ENCODE measurements at regions not wholly inside any gene's neighbourhood (a gene's known extent, or its start where the extent isn't known, plus 50 kb on each side); places are given as distances from the start of the nearest gene placed in this dataset.

- H3K79me2 ChIP-seq (ENCODE audit: control insufficient read depth, low read length) = no peaks in the 10 kb centered on the region
- no peaks in the 10 kb centered on the region for H3K9me2 ChIP-seq (replicated peaks; ENCODE audit: control insufficient read depth, low read length)
- H3K4me3 ChIP-seq (ENCODE audit: low read length) = no peak overlapping the region
- no peaks in the 10 kb centered on the region for H3K4me1 ChIP-seq (ENCODE audit: control insufficient read depth, low read length)
- no peaks in the 10 kb centered on the region for H3K27me3 ChIP-seq (ENCODE audit: control insufficient read depth, low read length)
- H3K9me3 ChIP-seq (ENCODE audit: control insufficient read depth, insufficient read depth, low read length) = no peaks in the 10 kb centered on the region
- TF ChIP-seq EZH2phosphoT487 (IDR thresholded peaks at IDR 0.05; ENCODE audit: borderline replicate concordance, low read length) (no peak), CTCF (IDR thresholded peaks at IDR 0.05; ENCODE audit: low read depth, low read length, poor library complexity, severe bottlenecking) (no peak)
- H3F3A ChIP-seq (ENCODE audit: control insufficient read depth, insufficient read depth) = no peaks in the 10 kb centered on the region
- no peaks in the 10 kb centered on the region for H4K20me1 ChIP-seq (ENCODE audit: control insufficient read depth, insufficient read depth, low read depth, low read length)
- H3K36me3 ChIP-seq (ENCODE audit: control insufficient read depth, low read length) = no peaks in the 10 kb centered on the region
- no peak overlapping the region for H3K27ac ChIP-seq (ENCODE audit: low read depth, low read length)
- no peak overlapping the region for H3K4me2 ChIP-seq (ENCODE audit: low read length)
Observed at GRCh38 chr11:91820709-91821108, 403.9 kb upstream of the FAT3 start.

GRCh38 chr11:91819777-91820176 is 404.8 kb upstream of the FAT3 start:
- TF ChIP-seq EZH2phosphoT487 (IDR thresholded peaks at IDR 0.05; ENCODE audit: borderline replicate concordance, low read length) = no peak
- TF ChIP-seq CTCF (IDR thresholded peaks at IDR 0.05; ENCODE audit: low read depth, low read length, poor library complexity, severe bottlenecking) = no peak
- Histone ChIP-seq H3K4me1 (ENCODE audit: control insufficient read depth, low read length) (no peaks in the 10 kb centered on the region), H3K4me3 (ENCODE audit: low read length) (no peak overlapping the region), H3K9me3 (ENCODE audit: control insufficient read depth, insufficient read depth, low read length) (no peaks in the 10 kb centered on the region), H4K20me1 (ENCODE audit: control insufficient read depth, insufficient read depth, low read depth, low read length) (no peaks in the 10 kb centered on the region), H3K36me3 (ENCODE audit: control insufficient read depth, low read length) (no peaks in the 10 kb centered on the region), H3K9me2 (replicated peaks; ENCODE audit: control insufficient read depth, low read length) (no peaks in the 10 kb centered on the region), H3K27me3 (ENCODE audit: control insufficient read depth, low read length) (no peaks in the 10 kb centered on the region), H3K79me2 (ENCODE audit: control insufficient read depth, low read length) (no peaks in the 10 kb centered on the region), H3F3A (ENCODE audit: control insufficient read depth, insufficient read depth) (no peaks in the 10 kb centered on the region), H3K27ac (ENCODE audit: low read depth, low read length) (no peak overlapping the region), H3K4me2 (ENCODE audit: low read length) (no peak overlapping the region)

- no peaks in the 10 kb centered on the region for H3K36me3 ChIP-seq (ENCODE audit: control insufficient read depth, low read length)
- no peak overlapping the region for H3K27ac ChIP-seq (ENCODE audit: low read depth, low read length)
- TF ChIP-seq CTCF (IDR thresholded peaks at IDR 0.05; ENCODE audit: low read depth, low read length, poor library complexity, severe bottlenecking) (no peak), EZH2phosphoT487 (IDR thresholded peaks at IDR 0.05; ENCODE audit: borderline replicate concordance, low read length) (no peak)
- no peaks in the 10 kb centered on the region for H3K79me2 ChIP-seq (ENCODE audit: control insufficient read depth, low read length)
- H4K20me1 ChIP-seq (ENCODE audit: control insufficient read depth, insufficient read depth, low read depth, low read length) = no peaks in the 10 kb centered on the region
- no peaks in the 10 kb centered on the region for H3K27me3 ChIP-seq (ENCODE audit: control insufficient read depth, low read length)
- no peak overlapping the region for H3K4me2 ChIP-seq (ENCODE audit: low read length)
- no peak overlapping the region for H3K4me3 ChIP-seq (ENCODE audit: low read length)
- H3K4me1 ChIP-seq (ENCODE audit: control insufficient read depth, low read length) = no peaks in the 10 kb centered on the region
- H3K9me2 ChIP-seq (replicated peaks; ENCODE audit: control insufficient read depth, low read length) = no peaks in the 10 kb centered on the region
- no peaks in the 10 kb centered on the region for H3K9me3 ChIP-seq (ENCODE audit: control insufficient read depth, insufficient read depth, low read length)
- no peaks in the 10 kb centered on the region for H3F3A ChIP-seq (ENCODE audit: control insufficient read depth, insufficient read depth)
Observed at GRCh38 chr11:91819195-91819594, 405.4 kb upstream of the FAT3 start.

- no peaks in the 10 kb centered on the region for H3K9me3 ChIP-seq (ENCODE audit: control insufficient read depth, insufficient read depth, low read length)
- H4K20me1 ChIP-seq (ENCODE audit: control insufficient read depth, insufficient read depth, low read depth, low read length) = no peaks in the 10 kb centered on the region
- no peaks in the 10 kb centered on the region for H3K27me3 ChIP-seq (ENCODE audit: control insufficient read depth, low read length)
- H3K79me2 ChIP-seq (ENCODE audit: control insufficient read depth, low read length) = no peaks in the 10 kb centered on the region
- H3F3A ChIP-seq (ENCODE audit: control insufficient read depth, insufficient read depth) = no peaks in the 10 kb centered on the region
- H3K4me2 ChIP-seq (ENCODE audit: low read length) = no peak overlapping the region
- no peaks in the 10 kb centered on the region for H3K4me1 ChIP-seq (ENCODE audit: control insufficient read depth, low read length)
- no peaks in the 10 kb centered on the region for H3K36me3 ChIP-seq (ENCODE audit: control insufficient read depth, low read length)
- H3K9me2 ChIP-seq (replicated peaks; ENCODE audit: control insufficient read depth, low read length) = no peaks in the 10 kb centered on the region
- no peak overlapping the region for H3K27ac ChIP-seq (ENCODE audit: low read depth, low read length)
- no peak overlapping the region for H3K4me3 ChIP-seq (ENCODE audit: low read length)
- TF ChIP-seq CTCF (IDR thresholded peaks at IDR 0.05; ENCODE audit: low read depth, low read length, poor library complexity, severe bottlenecking) (no peak), EZH2phosphoT487 (IDR thresholded peaks at IDR 0.05; ENCODE audit: borderline replicate concordance, low read length) (no peak)
Observed at GRCh38 chr11:91817996-91818395, 406.6 kb upstream of the FAT3 start.

Measured in DOHH2 (cell line).